HEK293 (cell line): ENCODE measurements at regions not wholly inside any gene's neighbourhood (a gene's known extent, or its start where the extent isn't known, plus 50 kb on each side); places are given as distances from the start of the nearest gene placed in this dataset.

ENCODE experiments used
- TRIM28 ChIP-seq: IDR thresholded peaks from 2 replicates; pipeline ENCODE4 v1.6.1; 2011; ENCODE audit warnings: low read length, control low read depth, borderline replicate concordance
- YY1 ChIP-seq: fragments of 450-650 bp; formaldehyde crosslinking; IDR thresholded peaks from 2 replicates; pipeline ENCODE4 v1.5.1; 2018; ENCODE audit warnings: missing biosample characterization, missing genetic modification characterization
- ZNF19 ChIP-seq: fragments of 450-650 bp; formaldehyde crosslinking; IDR thresholded peaks from 2 replicates; pipeline ENCODE4; 2016; ENCODE audit warnings: missing biosample characterization, missing genetic modification characterization, low read depth
- ZNF221 ChIP-seq: fragments of 450-650 bp; formaldehyde crosslinking; IDR thresholded peaks from 2 replicates; pipeline ENCODE4 v1.5.1; 2017; ENCODE audit warnings: missing biosample characterization, missing genetic modification characterization, borderline replicate concordance
- ZNF292 ChIP-seq: fragments of 450-650 bp; formaldehyde crosslinking; IDR thresholded peaks from 2 replicates; pipeline ENCODE4 v1.5.1; 2016; ENCODE audit warnings: low read depth, missing biosample characterization, missing genetic modification characterization, borderline replicate concordance
- ZNF394 ChIP-seq: fragments of 450-650 bp; formaldehyde crosslinking; IDR thresholded peaks from 2 replicates; pipeline ENCODE4 v1.5.1; 2016; ENCODE audit warnings: missing biosample characterization, missing genetic modification characterization, mild to moderate bottlenecking, moderate library complexity, borderline replicate concordance
- ZNF555 ChIP-seq: fragments of 450-650 bp; formaldehyde crosslinking; conservative IDR thresholded peaks from 2 replicates; pipeline ENCODE4 v1.5.1; 2017; ENCODE audit warnings: missing biosample characterization, mild to moderate bottlenecking, missing genetic modification characterization, inconsistent platforms
- TF ChIP-seq, protein P1 (sequence below): fragments of 450-650 bp; formaldehyde crosslinking; IDR thresholded peaks from 2 replicates; pipeline ENCODE4 v1.5.1; 2016; ENCODE audit warnings: missing biosample characterization, missing genetic modification characterization

DNA sequence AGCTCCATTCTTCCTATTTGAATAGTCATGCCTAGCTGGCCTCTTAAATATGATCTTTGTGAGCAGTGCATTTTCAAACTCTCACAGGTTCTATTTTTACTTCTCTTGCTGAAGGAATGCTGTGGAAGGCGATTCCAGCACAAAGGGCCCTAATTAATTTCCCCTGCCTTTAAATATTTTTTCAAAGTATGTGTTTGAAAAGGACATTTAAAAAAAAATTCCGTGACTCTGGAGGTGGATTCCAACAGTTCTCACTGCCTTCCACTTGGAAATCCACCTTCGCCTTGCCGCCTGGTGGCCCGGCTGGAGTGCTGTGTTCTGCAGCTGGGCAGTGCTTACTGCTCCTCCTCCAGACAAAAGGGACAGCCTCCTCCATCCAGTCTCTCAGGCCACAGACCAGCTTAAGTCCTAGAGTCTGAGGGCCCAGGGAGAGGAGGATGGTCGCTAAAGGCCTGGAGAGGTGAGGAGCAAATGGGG, 61.5 kb upstream of the CORO2B start:
- TF ChIP-seq ZNF221 (tag by site-specific recombination), result no peak
- TF ChIP-seq, protein P1, sequence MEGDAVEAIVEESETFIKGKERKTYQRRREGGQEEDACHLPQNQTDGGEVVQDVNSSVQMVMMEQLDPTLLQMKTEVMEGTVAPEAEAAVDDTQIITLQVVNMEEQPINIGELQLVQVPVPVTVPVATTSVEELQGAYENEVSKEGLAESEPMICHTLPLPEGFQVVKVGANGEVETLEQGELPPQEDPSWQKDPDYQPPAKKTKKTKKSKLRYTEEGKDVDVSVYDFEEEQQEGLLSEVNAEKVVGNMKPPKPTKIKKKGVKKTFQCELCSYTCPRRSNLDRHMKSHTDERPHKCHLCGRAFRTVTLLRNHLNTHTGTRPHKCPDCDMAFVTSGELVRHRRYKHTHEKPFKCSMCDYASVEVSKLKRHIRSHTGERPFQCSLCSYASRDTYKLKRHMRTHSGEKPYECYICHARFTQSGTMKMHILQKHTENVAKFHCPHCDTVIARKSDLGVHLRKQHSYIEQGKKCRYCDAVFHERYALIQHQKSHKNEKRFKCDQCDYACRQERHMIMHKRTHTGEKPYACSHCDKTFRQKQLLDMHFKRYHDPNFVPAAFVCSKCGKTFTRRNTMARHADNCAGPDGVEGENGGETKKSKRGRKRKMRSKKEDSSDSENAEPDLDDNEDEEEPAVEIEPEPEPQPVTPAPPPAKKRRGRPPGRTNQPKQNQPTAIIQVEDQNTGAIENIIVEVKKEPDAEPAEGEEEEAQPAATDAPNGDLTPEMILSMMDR (tag by site-specific recombination), result no peak
- no peak for TF ChIP-seq YY1 (tag by site-specific recombination)
- no peak for TF ChIP-seq ZNF292
- no peak for TF ChIP-seq ZNF555
- TF ChIP-seq ZNF394, result no peak
- no peak for TF ChIP-seq ZNF19 (tag by site-specific recombination)
- no peak for TF ChIP-seq TRIM28
